ENCODE measurements at regions not wholly inside any gene's neighbourhood (a gene's known extent, or its start where the extent isn't known, plus 50 kb on each side); places are given as distances from the start of the nearest gene placed in this dataset.
A peak's percentile ranks its signal among the peaks of the same experiment; 100 is the strongest.

DNA sequence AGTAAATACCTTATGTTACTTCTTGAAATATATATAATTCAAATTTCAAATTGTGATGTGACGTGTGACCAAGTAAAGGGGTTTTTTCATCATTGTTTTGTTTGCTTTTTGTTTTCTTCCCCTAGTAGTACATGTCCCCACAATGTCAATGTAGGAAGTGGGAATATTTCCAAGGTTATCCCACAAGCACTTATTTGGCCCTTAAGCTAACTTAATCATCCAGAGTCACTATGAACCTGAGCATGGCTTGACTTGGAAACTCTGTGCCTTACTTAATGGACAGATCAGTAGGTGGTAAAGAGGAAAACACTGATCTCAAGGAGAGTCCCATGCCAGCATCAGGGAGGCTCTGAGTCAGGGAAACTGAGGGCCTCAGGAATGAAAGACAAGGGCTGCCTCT lies 569.3 kb upstream of the IGFBP3 start:
- Histone ChIP-seq H3K36me3 (ENCODE audit: insufficient read depth, low read length) (no peaks in the 10 kb centered on the region), H3K4me3 (ENCODE audit: insufficient read depth, low read depth, low read length) (no peak overlapping the region), H4K20me1 (ENCODE audit: insufficient read depth, low read length) (no peaks in the 10 kb centered on the region), H3K9ac (ENCODE audit: low read length) (no peak overlapping the region), H3K9me3 (ENCODE audit: insufficient read depth, low read depth, low read length) (no peaks in the 10 kb centered on the region), H3K4me1 (ENCODE audit: insufficient read depth, low read length) (peaks cover 18% of the 10 kb centered on the region), H3K27me3 (ENCODE audit: insufficient read depth, low read length) (no peaks in the 10 kb centered on the region), H3K4me2 (ENCODE audit: low read length) (no peak overlapping the region), H3K79me2 (ENCODE audit: insufficient read depth, low read length) (no peaks in the 10 kb centered on the region), H3K27ac (ENCODE audit: low read depth, low read length) (no peak overlapping the region), H2AFZ (ENCODE audit: low read depth, low read length) (no peak overlapping the region)
- FAIRE-seq (no peak), DNase-seq (ENCODE audit: low read depth) (no peak)
- Mint-ChIP-seq H3K4me1 (ENCODE audit: low read depth, unreplicated experiment) (peaks cover 17% of the 10 kb centered on the region), H3K27ac (ENCODE audit: unreplicated experiment) (no peak overlapping the region), H3K36me3 (ENCODE audit: low read depth, unreplicated experiment) (no peaks in the 10 kb centered on the region), H3K27me3 (ENCODE audit: low read depth, unreplicated experiment) (no peaks in the 10 kb centered on the region), H3K4me3 (ENCODE audit: unreplicated experiment) (no peak overlapping the region), H3K9me3 (ENCODE audit: unreplicated experiment) (no peaks in the 10 kb centered on the region)
- TF ChIP-seq, protein P1, sequence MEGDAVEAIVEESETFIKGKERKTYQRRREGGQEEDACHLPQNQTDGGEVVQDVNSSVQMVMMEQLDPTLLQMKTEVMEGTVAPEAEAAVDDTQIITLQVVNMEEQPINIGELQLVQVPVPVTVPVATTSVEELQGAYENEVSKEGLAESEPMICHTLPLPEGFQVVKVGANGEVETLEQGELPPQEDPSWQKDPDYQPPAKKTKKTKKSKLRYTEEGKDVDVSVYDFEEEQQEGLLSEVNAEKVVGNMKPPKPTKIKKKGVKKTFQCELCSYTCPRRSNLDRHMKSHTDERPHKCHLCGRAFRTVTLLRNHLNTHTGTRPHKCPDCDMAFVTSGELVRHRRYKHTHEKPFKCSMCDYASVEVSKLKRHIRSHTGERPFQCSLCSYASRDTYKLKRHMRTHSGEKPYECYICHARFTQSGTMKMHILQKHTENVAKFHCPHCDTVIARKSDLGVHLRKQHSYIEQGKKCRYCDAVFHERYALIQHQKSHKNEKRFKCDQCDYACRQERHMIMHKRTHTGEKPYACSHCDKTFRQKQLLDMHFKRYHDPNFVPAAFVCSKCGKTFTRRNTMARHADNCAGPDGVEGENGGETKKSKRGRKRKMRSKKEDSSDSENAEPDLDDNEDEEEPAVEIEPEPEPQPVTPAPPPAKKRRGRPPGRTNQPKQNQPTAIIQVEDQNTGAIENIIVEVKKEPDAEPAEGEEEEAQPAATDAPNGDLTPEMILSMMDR (IDR thresholded peaks at IDR 0.05; ENCODE audit: insufficient read depth, low read depth, low read length) = no peak
- no peak for TF ChIP-seq EZH2 (IDR thresholded peaks at IDR 0.05; ENCODE audit: insufficient read depth, low read length)

DNA sequence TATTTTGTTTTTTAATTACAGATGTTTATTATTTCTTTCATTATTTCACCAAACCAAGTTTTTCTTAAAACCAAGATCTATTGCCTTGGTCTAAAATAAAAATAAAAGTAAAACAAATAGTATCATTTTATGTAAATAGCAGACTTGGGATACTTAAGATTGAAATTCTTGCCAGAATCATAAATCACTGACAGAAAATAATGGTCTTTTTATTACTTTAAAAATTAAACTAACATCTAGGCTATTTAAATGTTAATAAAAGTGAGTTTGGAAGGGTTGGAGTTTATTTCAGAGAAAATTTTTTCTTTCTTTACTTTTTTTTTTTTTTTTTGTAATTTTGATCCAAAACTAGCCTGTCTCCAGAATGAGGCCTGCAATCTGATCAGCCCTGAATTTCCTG lies 568.0 kb upstream of the IGFBP3 start:
- Mint-ChIP-seq H3K4me3 (ENCODE audit: unreplicated experiment) (no peak overlapping the region), H3K27ac (ENCODE audit: unreplicated experiment) (no peak overlapping the region), H3K9me3 (ENCODE audit: unreplicated experiment) (no peaks in the 10 kb centered on the region), H3K4me1 (ENCODE audit: low read depth, unreplicated experiment) (peaks cover 24% of the 10 kb centered on the region), H3K27me3 (ENCODE audit: low read depth, unreplicated experiment) (no peaks in the 10 kb centered on the region), H3K36me3 (ENCODE audit: low read depth, unreplicated experiment) (no peaks in the 10 kb centered on the region)
- H3K4me1 ChIP-seq (ENCODE audit: insufficient read depth, low read length) = peaks cover 24% of the 10 kb centered on the region
- FAIRE-seq = no peak
- no peaks in the 10 kb centered on the region for H4K20me1 ChIP-seq (ENCODE audit: insufficient read depth, low read length)
- no peak overlapping the region for H3K27ac ChIP-seq (ENCODE audit: low read depth, low read length)
- no peak overlapping the region for H2AFZ ChIP-seq (ENCODE audit: low read depth, low read length)
- no peak overlapping the region for H3K9ac ChIP-seq (ENCODE audit: low read length)
- no peak overlapping the region for H3K4me3 ChIP-seq (ENCODE audit: insufficient read depth, low read depth, low read length)
- H3K79me2 ChIP-seq (ENCODE audit: insufficient read depth, low read length) = no peaks in the 10 kb centered on the region
- no peak for DNase-seq (ENCODE audit: low read depth)
- TF ChIP-seq, protein P1 (IDR thresholded peaks at IDR 0.05; ENCODE audit: insufficient read depth, low read depth, low read length) = no peak
- TF ChIP-seq EZH2 (IDR thresholded peaks at IDR 0.05; ENCODE audit: insufficient read depth, low read length) = no peak
- no peak overlapping the region for H3K4me2 ChIP-seq (ENCODE audit: low read length)
- no peaks in the 10 kb centered on the region for H3K36me3 ChIP-seq (ENCODE audit: insufficient read depth, low read length)
- H3K9me3 ChIP-seq (ENCODE audit: insufficient read depth, low read depth, low read length) = no peaks in the 10 kb centered on the region
- no peaks in the 10 kb centered on the region for H3K27me3 ChIP-seq (ENCODE audit: insufficient read depth, low read length)

DNA sequence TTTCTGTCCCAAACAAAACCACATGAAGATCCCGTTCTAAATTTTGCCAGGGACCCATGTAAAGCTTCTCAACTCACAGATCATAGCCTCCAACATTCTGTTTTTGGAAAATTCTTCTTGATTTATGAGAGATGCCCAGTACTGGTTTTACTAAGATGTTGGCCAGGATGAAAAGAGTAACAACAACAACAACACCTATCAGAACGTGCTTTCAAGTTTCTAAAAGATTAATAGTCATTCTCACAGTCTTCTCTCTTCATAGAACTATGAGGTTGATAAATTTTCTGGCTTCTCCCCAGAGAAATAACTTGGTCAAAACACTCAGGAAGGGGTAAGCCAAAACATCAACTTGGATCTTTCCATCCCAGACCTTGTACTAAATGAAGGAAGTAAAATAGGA lies 567.5 kb upstream of the IGFBP3 start:
- Histone ChIP-seq H3K9me3 (ENCODE audit: insufficient read depth, low read depth, low read length) (no peaks in the 10 kb centered on the region), H3K9ac (ENCODE audit: low read length) (no peak overlapping the region), H2AFZ (ENCODE audit: low read depth, low read length) (no peak overlapping the region), H3K4me2 (ENCODE audit: low read length) (no peak overlapping the region), H3K27ac (ENCODE audit: low read depth, low read length) (no peak overlapping the region), H3K27me3 (ENCODE audit: insufficient read depth, low read length) (no peaks in the 10 kb centered on the region), H3K4me1 (ENCODE audit: insufficient read depth, low read length) (peaks cover 24% of the 10 kb centered on the region), H3K79me2 (ENCODE audit: insufficient read depth, low read length) (no peaks in the 10 kb centered on the region), H4K20me1 (ENCODE audit: insufficient read depth, low read length) (no peaks in the 10 kb centered on the region), H3K4me3 (ENCODE audit: insufficient read depth, low read depth, low read length) (no peak overlapping the region), H3K36me3 (ENCODE audit: insufficient read depth, low read length) (no peaks in the 10 kb centered on the region)
- no peaks in the 10 kb centered on the region for H3K9me3 Mint-ChIP-seq (ENCODE audit: unreplicated experiment)
- H3K27ac Mint-ChIP-seq (ENCODE audit: unreplicated experiment) = no peak overlapping the region
- no peaks in the 10 kb centered on the region for H3K36me3 Mint-ChIP-seq (ENCODE audit: low read depth, unreplicated experiment)
- no peaks in the 10 kb centered on the region for H3K27me3 Mint-ChIP-seq (ENCODE audit: low read depth, unreplicated experiment)
- TF ChIP-seq, protein P1 (IDR thresholded peaks at IDR 0.05; ENCODE audit: insufficient read depth, low read depth, low read length) = no peak
- TF ChIP-seq EZH2 (IDR thresholded peaks at IDR 0.05; ENCODE audit: insufficient read depth, low read length) = no peak
- no peak for DNase-seq (ENCODE audit: low read depth)
- peaks cover 24% of the 10 kb centered on the region for H3K4me1 Mint-ChIP-seq (ENCODE audit: low read depth, unreplicated experiment)
- peak; percentile 29 for FAIRE-seq
- H3K4me3 Mint-ChIP-seq (ENCODE audit: unreplicated experiment) = no peak overlapping the region
